ENCODE measurements at regions not wholly inside any gene's neighbourhood (a gene's known extent, or its start where the extent isn't known, plus 50 kb on each side); places are given as distances from the start of the nearest gene placed in this dataset.

- TF ChIP-seq KLF8 (tag by site-specific recombination; IDR thresholded peaks at IDR 0.05): no peak
- TF ChIP-seq ZNF362 (tag by site-specific recombination; IDR thresholded peaks at IDR 0.05): no peak
- TF ChIP-seq ZNF223 (tag by site-specific recombination; IDR thresholded peaks at IDR 0.05): no peak
- no peak for TF ChIP-seq ZNF792 (tag by site-specific recombination; IDR thresholded peaks at IDR 0.05)
- no peak for TF ChIP-seq ZNF266 (tag by site-specific recombination; IDR thresholded peaks at IDR 0.05; ENCODE audit: low read depth)
- TF ChIP-seq ZNF571 (tag by site-specific recombination; IDR thresholded peaks at IDR 0.05): no peak
- TF ChIP-seq ZNF473 (tag by site-specific recombination; IDR thresholded peaks at IDR 0.05): no peak
- TF ChIP-seq SALL2 (tag by site-specific recombination; IDR thresholded peaks at IDR 0.05; ENCODE audit: borderline replicate concordance): no peak
These were observed 572.1 kb upstream of the IGFBP7 start (continued) for GRCh38 chr4:57682275-57682674.

DNA sequence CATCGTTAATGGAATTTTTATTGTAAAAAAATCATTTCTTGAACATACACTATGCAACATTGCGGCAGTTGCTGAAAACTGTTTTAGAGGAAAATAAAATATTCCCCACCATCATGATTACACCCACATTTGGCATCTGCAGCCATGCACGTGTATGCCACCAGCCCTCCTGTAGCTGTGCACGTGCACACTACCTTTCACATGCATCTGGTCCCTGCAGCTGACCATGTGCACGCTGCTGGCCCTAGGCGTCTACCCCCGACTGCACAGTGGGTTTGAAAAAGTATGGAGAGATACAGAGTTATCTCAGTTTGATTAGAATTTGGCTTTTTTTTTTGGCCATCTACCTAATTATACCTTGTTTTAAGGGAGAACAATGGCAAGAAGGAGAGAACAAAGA, 569.8 kb upstream of the IGFBP7 start:
- CTCF ChIA-PET: no interaction called here
- Histone ChIP-seq H3K4me3 (ENCODE audit: low read depth, low read length) (no peak overlapping the region), H3K27ac (ENCODE audit: extremely low read depth, low read depth, low read length) (no peak overlapping the region), H3K9me3 (ENCODE audit: control insufficient read depth, insufficient read depth, low read depth, low read length) (no peaks in the 10 kb centered on the region), H3K4me1 (ENCODE audit: control insufficient read depth, insufficient read depth, low read length) (no peaks in the 10 kb centered on the region), H3K36me3 (ENCODE audit: control insufficient read depth in 2 of 2, insufficient read depth in 1 of 2, low read length in 2 of 2) (no peaks in the 10 kb centered on the region)
- POLR2A ChIA-PET: no interaction called here
- TF ChIP-seq OVOL3 (tag by site-specific recombination; IDR thresholded peaks at IDR 0.05) (no peak), ZFHX2 (tag by site-specific recombination; conservative IDR thresholded peaks at IDR 0.05) (no peak), ZSCAN30 (tag by site-specific recombination; IDR thresholded peaks at IDR 0.05) (no peak), REPIN1 (tag by site-specific recombination; IDR thresholded peaks at IDR 0.05; ENCODE audit: low read depth) (no peak), AEBP2 (tag by site-specific recombination; IDR thresholded peaks at IDR 0.05; ENCODE audit: borderline replicate concordance) (no peak), ZNF362 (tag by site-specific recombination; IDR thresholded peaks at IDR 0.05) (no peak), ZNF280D (tag by site-specific recombination; IDR thresholded peaks at IDR 0.05) (no peak)
- TF ChIP-seq, protein P1, sequence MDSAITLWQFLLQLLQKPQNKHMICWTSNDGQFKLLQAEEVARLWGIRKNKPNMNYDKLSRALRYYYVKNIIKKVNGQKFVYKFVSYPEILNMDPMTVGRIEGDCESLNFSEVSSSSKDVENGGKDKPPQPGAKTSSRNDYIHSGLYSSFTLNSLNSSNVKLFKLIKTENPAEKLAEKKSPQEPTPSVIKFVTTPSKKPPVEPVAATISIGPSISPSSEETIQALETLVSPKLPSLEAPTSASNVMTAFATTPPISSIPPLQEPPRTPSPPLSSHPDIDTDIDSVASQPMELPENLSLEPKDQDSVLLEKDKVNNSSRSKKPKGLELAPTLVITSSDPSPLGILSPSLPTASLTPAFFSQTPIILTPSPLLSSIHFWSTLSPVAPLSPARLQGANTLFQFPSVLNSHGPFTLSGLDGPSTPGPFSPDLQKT (IDR thresholded peaks at IDR 0.05; ENCODE audit: borderline replicate concordance, low read depth, low read length): no peak
- TF ChIP-seq, protein P2, sequence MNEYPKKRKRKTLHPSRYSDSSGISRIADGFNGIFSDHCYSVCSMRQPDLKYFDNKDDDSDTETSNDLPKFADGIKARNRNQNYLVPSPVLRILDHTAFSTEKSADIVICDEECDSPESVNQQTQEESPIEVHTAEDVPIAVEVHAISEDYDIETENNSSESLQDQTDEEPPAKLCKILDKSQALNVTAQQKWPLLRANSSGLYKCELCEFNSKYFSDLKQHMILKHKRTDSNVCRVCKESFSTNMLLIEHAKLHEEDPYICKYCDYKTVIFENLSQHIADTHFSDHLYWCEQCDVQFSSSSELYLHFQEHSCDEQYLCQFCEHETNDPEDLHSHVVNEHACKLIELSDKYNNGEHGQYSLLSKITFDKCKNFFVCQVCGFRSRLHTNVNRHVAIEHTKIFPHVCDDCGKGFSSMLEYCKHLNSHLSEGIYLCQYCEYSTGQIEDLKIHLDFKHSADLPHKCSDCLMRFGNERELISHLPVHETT (tag by site-specific recombination; IDR thresholded peaks at IDR 0.05): no peak
